Liver (tissue), 8 donors: ENCODE measurements at regions not wholly inside any gene's neighbourhood (a gene's known extent, or its start where the extent isn't known, plus 50 kb on each side); places are given as distances from the start of the nearest gene placed in this dataset.

Experiments
- DNase-seq: peaks from one replicate; pipeline ENCODE4 v3.0.0-alpha.2; 2017; ENCODE audit warnings: low spot score
- H3K27ac ChIP-seq, 2 donors: one replicate each; pipeline ENCODE4 v1.7.0; 2013; ENCODE audit warnings: inconsistent platforms in 2 of 2, low read length in 2 of 2, control low read depth in 1 of 2, low read depth in 1 of 2, mild to moderate bottlenecking in 1 of 2
- H3K27me3 ChIP-seq, 4 donors: one replicate each; pipeline versions ENCODE4 v1.6.1 to v1.7.0; 2013; ENCODE audit warnings: low read length in 3 of 4, inconsistent platforms in 1 of 4, mild to moderate bottlenecking in 1 of 4, moderate library complexity in 1 of 4; ENCODE audit not compliant: control insufficient read depth in 4 of 4, insufficient read depth in 4 of 4
- H3K36me3 ChIP-seq, 4 donors: one replicate each; pipeline versions ENCODE4 v1.6.1 to v1.7.0; 2013; ENCODE audit warnings: low read length in 3 of 4, mild to moderate bottlenecking in 3 of 4, low read depth in 1 of 4, moderate library complexity in 1 of 4; ENCODE audit not compliant: control insufficient read depth in 4 of 4, insufficient read depth in 3 of 4
- H3K4me1 ChIP-seq, 4 donors: one replicate each; pipeline versions ENCODE4 v1.6.1 to v1.7.0; 2013; ENCODE audit warnings: low read length in 3 of 4, mild to moderate bottlenecking in 3 of 4, moderate library complexity in 1 of 4; ENCODE audit not compliant: control insufficient read depth in 4 of 4, insufficient read depth in 4 of 4
- H3K4me3 ChIP-seq, 3 donors: one replicate each; pipeline versions ENCODE4 v1.6.1 to v1.7.0; 2013; ENCODE audit warnings: low read length in 3 of 3, control low read depth in 1 of 3, low read depth in 1 of 3, mild to moderate bottlenecking in 1 of 3
- H3K9ac ChIP-seq, 2 donors: one replicate each; pipeline ENCODE4 v1.7.0; 2013; ENCODE audit warnings: low read length in 2 of 2, mild to moderate bottlenecking in 2 of 2, moderate library complexity in 2 of 2, control low read depth in 1 of 2, low read depth in 1 of 2
- H3K9me3 ChIP-seq, 4 donors: one replicate each; pipeline versions ENCODE4 v1.6.1 to v1.7.0; 2013; ENCODE audit warnings: low read length in 3 of 4; ENCODE audit not compliant: control insufficient read depth in 4 of 4
- ATF3 ChIP-seq: IDR thresholded peaks from 2 replicates; pipeline ENCODE4 v1.6.1; 2016; ENCODE audit warnings: antibody characterized with exemption
- CTCF ChIP-seq: fragments of 150-350 bp; IDR thresholded peaks from 2 replicates; pipeline ENCODE4 v1.5.1; 2017; ENCODE audit warnings: improper control_type of control experiment, low read depth, low read length; ENCODE audit not compliant: missing input control
- EGR1 ChIP-seq, 2 donors: IDR thresholded peaks; 2 replicates each; pipeline ENCODE4 v1.6.1; 2016 to 2018; ENCODE audit warnings: antibody characterized with exemption in 2 of 2, low read depth in 2 of 2
- FOXA1 ChIP-seq: IDR thresholded peaks from 2 replicates; pipeline ENCODE4 v1.6.1; 2016; ENCODE audit warnings: antibody characterized with exemption
- FOXA2 ChIP-seq: IDR thresholded peaks from 2 replicates; pipeline ENCODE4 v1.6.1; 2016; ENCODE audit warnings: antibody characterized with exemption
- GABPA ChIP-seq, 2 donors: IDR thresholded peaks in 1 of 2; conservative IDR thresholded peaks in 1 of 2; 2 replicates each; pipeline ENCODE4 v1.6.1; 2016; ENCODE audit warnings: antibody characterized with exemption in 2 of 2, mild to moderate bottlenecking in 1 of 2, moderate library complexity in 1 of 2
- HNF4A ChIP-seq, 2 donors: conservative IDR thresholded peaks; 2 replicates each; pipeline ENCODE4 v1.6.1; 2016; ENCODE audit warnings: antibody characterized with exemption in 2 of 2, mild to moderate bottlenecking in 2 of 2
- HNF4G ChIP-seq: IDR thresholded peaks from 2 replicates; pipeline ENCODE4 v1.6.1; 2016; ENCODE audit warnings: antibody characterized with exemption
- JUND ChIP-seq, 2 donors: IDR thresholded peaks; 2 replicates each; pipeline ENCODE4 v1.6.1; 2016; ENCODE audit warnings: antibody characterized with exemption in 2 of 2
- MAX ChIP-seq: IDR thresholded peaks from 2 replicates; pipeline ENCODE4 v1.6.1; 2016; ENCODE audit warnings: antibody characterized with exemption
- NR2F2 ChIP-seq: IDR thresholded peaks from 2 replicates; pipeline ENCODE4 v1.6.1; 2016; ENCODE audit warnings: antibody characterized with exemption
- RAD21 ChIP-seq, 2 donors: IDR thresholded peaks; 2 replicates each; pipeline ENCODE4 v1.6.1; 2016; ENCODE audit warnings: antibody characterized with exemption in 2 of 2, mild to moderate bottlenecking in 2 of 2
- REST ChIP-seq: IDR thresholded peaks from 2 replicates; pipeline ENCODE4 v1.6.1; 2016; ENCODE audit warnings: antibody characterized with exemption, mild to moderate bottlenecking
- RXRA ChIP-seq, 2 donors: IDR thresholded peaks; 2 replicates each; pipeline ENCODE4 v1.6.1; 2017 to 2018; ENCODE audit warnings: antibody characterized with exemption in 2 of 2, mild to moderate bottlenecking in 1 of 2
- SP1 ChIP-seq: IDR thresholded peaks from 2 replicates; pipeline ENCODE4 v1.6.1; 2018; ENCODE audit warnings: antibody characterized with exemption, mild to moderate bottlenecking
- TAF1 ChIP-seq: conservative IDR thresholded peaks from 2 replicates; pipeline ENCODE4 v1.6.1; 2016; ENCODE audit warnings: antibody characterized with exemption, mild to moderate bottlenecking
- YY1 ChIP-seq: IDR thresholded peaks from 2 replicates; pipeline ENCODE4 v1.6.1; 2016; ENCODE audit warnings: antibody characterized with exemption, mild to moderate bottlenecking
- ZBTB33 ChIP-seq: IDR thresholded peaks from 2 replicates; pipeline ENCODE4 v1.6.1; 2016; ENCODE audit warnings: antibody characterized with exemption
- WGBS: extraction: QIAGEN DNeasy Blood & Tissue Kit; methylation state at CpG from one replicate; pipeline ENCODE4 v1.1.7; 2013; 5-methylcytosine and 5-hydroxymethylcytosine counted together
- donor health status: healthy.
- donor health status: healthy.
- donor health status: healthy.
- donor health status: healthy.
- donor health status: healthy.

GRCh38 chr16:82231008-82231787 lies 61.2 kb upstream of the MPHOSPH6 start:
- Histone ChIP-seq H3K27ac (no peak overlapping the region), H3K4me3 (no peak overlapping the region), H3K27me3 (no peaks in the 10 kb centered on the region), H3K4me1 (no peaks in the 10 kb centered on the region), H3K9me3 (no peaks in the 10 kb centered on the region), H3K36me3 (no peaks in the 10 kb centered on the region), H3K9ac (no peak overlapping the region)
- WGBS: 81% methylated on average over 6 of the region's 6 CpGs
- TF ChIP-seq TAF1: no peak
- TF ChIP-seq ZBTB33: no peak
- TF ChIP-seq GABPA (IDR thresholded peaks at IDR 0.05 in 1 of 2, conservative IDR thresholded peaks at IDR 0.05 in 1 of 2): no peak
- TF ChIP-seq REST: no peak
- no peak for TF ChIP-seq RXRA (IDR thresholded peaks at IDR 0.05)
- TF ChIP-seq ATF3: no peak
- TF ChIP-seq FOXA2: no peak
- no peak for TF ChIP-seq HNF4G
- TF ChIP-seq CTCF: no peak
- no peak for TF ChIP-seq MAX
- no peak for TF ChIP-seq JUND (IDR thresholded peaks at IDR 0.05)
- no peak for TF ChIP-seq RAD21 (IDR thresholded peaks at IDR 0.05)
- TF ChIP-seq SP1: no peak
- no peak for TF ChIP-seq FOXA1
- no peak for TF ChIP-seq YY1
- TF ChIP-seq EGR1 (IDR thresholded peaks at IDR 0.05; ENCODE audit: low read depth in 2 of 2): no peak
- TF ChIP-seq HNF4A (conservative IDR thresholded peaks at IDR 0.05): no peak
- TF ChIP-seq NR2F2: no peak
- DNase-seq: no peak
